ENCODE measurements at regions not wholly inside any gene's neighbourhood (a gene's known extent, or its start where the extent isn't known, plus 50 kb on each side); places are given as distances from the start of the nearest gene placed in this dataset.

GRCh38 chr2:49240608-49241007, 86.3 kb upstream of the FSHR start:
- no peaks in the 10 kb centered on the region for H3K27me3 ChIP-seq
- TF ChIP-seq POLR2A (IDR thresholded peaks at IDR 0.05) (no peak), POLR2AphosphoS5 (IDR thresholded peaks at IDR 0.05) (no peak), EP300 (IDR thresholded peaks at IDR 0.05) (no peak), CTCF (IDR thresholded peaks at IDR 0.05) (no peak)
- H3K4me3 ChIP-seq: no peak overlapping the region
- DNase-seq (ENCODE audit: low spot score in 2 of 2): no peak
- no peaks in the 10 kb centered on the region for H3K36me3 ChIP-seq
- H3K27ac ChIP-seq: no peak overlapping the region
- H3K9me3 ChIP-seq: no peaks in the 10 kb centered on the region
- H3K4me1 ChIP-seq: no peaks in the 10 kb centered on the region
- WGBS: 56% methylated on average over 3 of the region's 3 CpGs

GRCh38 chr2:49238604-49238960, 84.3 kb upstream of the FSHR start:
- no peak for DNase-seq (ENCODE audit: low spot score in 2 of 2)
- no peaks in the 10 kb centered on the region for H3K36me3 ChIP-seq
- no peak for TF ChIP-seq POLR2A (IDR thresholded peaks at IDR 0.05)
- no peak for TF ChIP-seq EP300 (IDR thresholded peaks at IDR 0.05)
- TF ChIP-seq POLR2AphosphoS5 (IDR thresholded peaks at IDR 0.05): no peak
- no peak for TF ChIP-seq CTCF (IDR thresholded peaks at IDR 0.05)
- no peaks in the 10 kb centered on the region for H3K27me3 ChIP-seq
- no peak overlapping the region for H3K27ac ChIP-seq
- H3K4me1 ChIP-seq: no peaks in the 10 kb centered on the region
- H3K9me3 ChIP-seq: no peaks in the 10 kb centered on the region
- no peak overlapping the region for H3K4me3 ChIP-seq

- no peak overlapping the region for H3K4me3 ChIP-seq
- 70% methylated on average over 6 of the region's 6 CpGs for WGBS
- no peaks in the 10 kb centered on the region for H3K36me3 ChIP-seq
- no peaks in the 10 kb centered on the region for H3K4me1 ChIP-seq
- H3K9me3 ChIP-seq: no peaks in the 10 kb centered on the region
- H3K27ac ChIP-seq: no peak overlapping the region
- no peaks in the 10 kb centered on the region for H3K27me3 ChIP-seq
- TF ChIP-seq EP300 (IDR thresholded peaks at IDR 0.05): no peak
- TF ChIP-seq POLR2A (IDR thresholded peaks at IDR 0.05): no peak
- TF ChIP-seq POLR2AphosphoS5 (IDR thresholded peaks at IDR 0.05): no peak
- no peak for TF ChIP-seq CTCF (IDR thresholded peaks at IDR 0.05)
- DNase-seq (ENCODE audit: low spot score in 2 of 2): no peak
These were observed 83.7 kb upstream of the FSHR start for GRCh38 chr2:49237867-49238603.

DNA sequence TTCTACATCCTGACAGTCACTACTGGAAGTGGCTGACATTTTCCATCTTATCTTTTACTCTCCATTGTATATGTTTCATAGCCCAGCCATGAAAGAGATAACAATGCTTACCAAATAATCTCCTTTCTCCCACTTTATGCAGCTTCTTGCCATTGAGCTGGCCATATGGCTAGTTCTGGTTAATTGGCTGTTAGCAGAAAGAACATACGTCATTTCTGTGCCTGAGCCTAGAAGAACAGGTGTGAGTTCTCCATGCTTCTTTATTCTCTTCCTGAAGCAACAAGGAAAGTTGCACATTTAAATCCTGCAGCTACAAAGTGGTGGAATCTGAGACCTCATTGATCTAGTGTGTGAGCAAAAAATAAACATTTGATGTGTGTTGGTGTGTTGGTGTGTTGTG, 82.0 kb upstream of the FSHR start:
- no peak overlapping the region for H3K27ac ChIP-seq
- 96% methylated on average over 1 of the region's 1 CpG for WGBS
- no peaks in the 10 kb centered on the region for H3K4me1 ChIP-seq
- H3K9me3 ChIP-seq: no peaks in the 10 kb centered on the region
- DNase-seq (ENCODE audit: low spot score in 2 of 2): no peak
- no peak overlapping the region for H3K4me3 ChIP-seq
- TF ChIP-seq CTCF (IDR thresholded peaks at IDR 0.05): no peak
- no peak for TF ChIP-seq POLR2AphosphoS5 (IDR thresholded peaks at IDR 0.05)
- no peak for TF ChIP-seq EP300 (IDR thresholded peaks at IDR 0.05)
- TF ChIP-seq POLR2A (IDR thresholded peaks at IDR 0.05): no peak
- no peaks in the 10 kb centered on the region for H3K27me3 ChIP-seq
- no peaks in the 10 kb centered on the region for H3K36me3 ChIP-seq

DNA sequence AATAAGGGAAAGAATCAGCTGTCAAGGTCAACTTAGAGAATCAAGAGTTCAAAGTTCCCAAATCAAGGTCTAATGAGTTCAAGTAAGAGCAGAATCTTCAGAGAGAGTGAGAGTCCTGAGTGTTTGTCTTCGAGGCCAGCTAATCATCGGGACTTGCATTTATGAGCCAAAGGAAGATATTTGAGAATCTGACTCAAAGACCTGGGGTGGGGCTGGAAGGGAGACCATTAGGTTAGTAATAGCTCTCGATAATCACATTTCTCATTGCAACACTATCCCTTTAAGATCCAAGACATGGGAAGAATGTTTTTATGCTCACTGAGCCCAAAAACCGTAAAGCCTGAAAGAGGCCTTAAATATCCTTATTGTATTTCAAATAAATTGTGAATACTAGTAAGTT, 72.0 kb upstream of the FSHR start:
- no peak for TF ChIP-seq POLR2A (IDR thresholded peaks at IDR 0.05)
- TF ChIP-seq POLR2AphosphoS5 (IDR thresholded peaks at IDR 0.05): no peak
- no peak for TF ChIP-seq CTCF (IDR thresholded peaks at IDR 0.05)
- no peak for TF ChIP-seq EP300 (IDR thresholded peaks at IDR 0.05)
- H3K4me3 ChIP-seq: no peak overlapping the region
- no peaks in the 10 kb centered on the region for H3K36me3 ChIP-seq
- peaks cover 8% of the 10 kb centered on the region for H3K4me1 ChIP-seq
- H3K27me3 ChIP-seq: no peaks in the 10 kb centered on the region
- DNase-seq (ENCODE audit: low spot score in 2 of 2): no peak
- no peaks in the 10 kb centered on the region for H3K9me3 ChIP-seq
- WGBS: 76% methylated on average over 4 of the region's 4 CpGs
- H3K27ac ChIP-seq: no peak overlapping the region
